ENCODE measurements at regions not wholly inside any gene's neighbourhood (a gene's known extent, or its start where the extent isn't known, plus 50 kb on each side); places are given as distances from the start of the nearest gene placed in this dataset.

DNA sequence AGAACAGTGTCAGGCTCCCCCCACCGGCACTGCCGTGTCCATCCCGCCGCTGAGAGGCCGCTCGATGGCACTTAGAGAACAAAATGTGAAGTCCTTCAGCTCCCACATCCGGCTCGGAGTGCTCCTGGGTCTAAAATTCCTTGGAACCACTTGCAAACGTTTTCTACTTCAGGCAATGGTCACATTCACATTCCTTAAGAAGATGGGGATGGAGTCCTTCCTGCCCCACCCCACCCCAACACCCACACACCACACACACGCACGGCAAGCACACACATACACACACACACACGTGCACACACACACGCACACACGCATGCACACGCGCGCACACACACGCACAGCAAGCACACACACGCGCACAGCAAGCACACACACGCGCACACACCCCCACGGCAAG lies 83.4 kb downstream of the SOX1 start:
- intact Hi-C loops (cut with DNase I; ENCODE audit: low total_unique reads) = no loop called here
- Histone ChIP-seq H3K27me3 (peaks cover 0 to 34% of the 10 kb centered on the region in 2 donors), H3K36me3 (no peaks in the 10 kb centered on the region), H3K27ac (no peak overlapping the region), H3K4me1 (no peaks in the 10 kb centered on the region), H3K4me3 (no peak overlapping the region), H3K9me3 (no peaks in the 10 kb centered on the region)
- no peak for DNase-seq (ENCODE audit: low spot score in 2 of 2)
- TF ChIP-seq POLR2AphosphoS5 (IDR thresholded peaks at IDR 0.05) (no peak), CTCF (IDR thresholded peaks at IDR 0.05) (no peak), POLR2A (IDR thresholded peaks at IDR 0.05) (no peak)

DNA sequence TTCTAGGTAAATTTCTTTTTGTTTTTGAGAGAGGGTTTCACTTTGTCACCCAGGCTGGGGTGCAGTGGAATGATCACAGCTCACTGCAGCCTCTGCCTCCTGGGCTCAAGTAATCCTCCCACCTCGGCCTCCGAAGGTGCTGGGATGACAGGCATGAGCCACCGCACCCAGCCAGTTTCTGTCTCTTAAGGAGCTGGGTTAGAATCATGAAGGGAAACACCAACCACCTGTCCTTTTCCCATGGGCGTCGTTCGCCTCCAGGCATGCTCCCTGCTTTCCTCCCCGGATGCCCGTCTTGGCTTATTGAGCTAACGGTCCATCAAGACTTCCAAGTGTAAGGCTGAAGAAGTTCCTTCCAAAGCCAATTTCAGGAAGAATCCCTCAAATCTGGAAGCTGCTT lies 85.9 kb downstream of the SOX1 start:
- no peak overlapping the region for H3K4me3 ChIP-seq
- peak in 1 of 2 donors; percentile 28 for DNase-seq (ENCODE audit: low spot score in 2 of 2)
- intact Hi-C loops (cut with DNase I; ENCODE audit: low total_unique reads) = no loop called here
- H3K9me3 ChIP-seq = no peaks in the 10 kb centered on the region
- H3K27ac ChIP-seq = no peak overlapping the region
- H3K36me3 ChIP-seq = no peaks in the 10 kb centered on the region
- peaks cover 0 to 34% of the 10 kb centered on the region in 2 donors for H3K27me3 ChIP-seq
- TF ChIP-seq POLR2A (IDR thresholded peaks at IDR 0.05) (no peak), POLR2AphosphoS5 (IDR thresholded peaks at IDR 0.05) (no peak), CTCF (IDR thresholded peaks at IDR 0.05) (no peak)
- no peaks in the 10 kb centered on the region for H3K4me1 ChIP-seq

DNA sequence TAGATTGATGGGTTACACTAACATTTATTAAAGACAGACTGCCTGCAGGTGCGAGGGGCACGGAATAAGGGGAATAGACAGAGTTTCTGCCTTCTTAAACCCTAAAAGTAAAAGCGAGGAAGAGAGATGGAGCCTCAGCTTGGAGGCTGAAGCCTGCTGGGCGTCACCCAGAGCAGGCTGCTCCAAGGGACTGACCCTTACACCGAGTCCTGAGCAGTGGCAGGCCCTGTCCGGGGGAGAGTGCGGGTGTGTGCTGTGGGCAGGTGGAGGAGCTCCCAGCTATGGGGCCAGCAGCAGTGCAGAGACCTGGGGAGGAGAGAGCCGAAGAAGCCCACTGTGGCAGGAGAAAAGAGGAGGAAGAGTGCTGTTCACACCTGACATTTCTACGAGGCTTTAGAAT lies 86.4 kb downstream of the SOX1 start:
- H3K4me3 ChIP-seq = no peak overlapping the region
- H3K27me3 ChIP-seq = peaks cover 0 to 34% of the 10 kb centered on the region in 2 donors
- H3K27ac ChIP-seq = no peak overlapping the region
- intact Hi-C loops (cut with DNase I; ENCODE audit: low total_unique reads) = no loop called here
- DNase-seq (ENCODE audit: low spot score in 2 of 2) = peak in 1 of 2 donors; percentile 3
- H3K9me3 ChIP-seq = no peaks in the 10 kb centered on the region
- TF ChIP-seq POLR2AphosphoS5 (IDR thresholded peaks at IDR 0.05) = no peak
- no peak for TF ChIP-seq CTCF (IDR thresholded peaks at IDR 0.05)
- TF ChIP-seq POLR2A (IDR thresholded peaks at IDR 0.05) = no peak
- H3K36me3 ChIP-seq = no peaks in the 10 kb centered on the region
- no peaks in the 10 kb centered on the region for H3K4me1 ChIP-seq

DNA sequence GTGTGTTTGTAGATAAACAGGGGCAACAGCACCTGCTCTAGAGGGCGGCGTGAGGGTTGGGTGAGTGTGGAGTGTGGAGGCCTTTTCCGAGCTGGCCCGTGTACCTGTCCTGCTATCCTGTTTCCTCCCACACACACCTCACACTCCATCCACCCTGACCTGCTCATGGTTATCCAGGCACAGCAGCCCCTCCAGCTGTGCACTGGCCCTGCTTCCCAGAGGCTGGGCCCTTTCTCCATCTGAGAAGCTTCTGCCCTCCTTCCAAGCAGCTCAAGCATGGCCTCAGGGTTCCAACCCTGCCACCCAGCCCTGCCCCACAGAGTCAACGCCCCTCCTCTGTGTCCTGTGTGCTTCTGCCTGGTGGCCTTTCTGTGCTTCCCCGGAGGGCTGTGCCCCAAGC lies 86.9 kb downstream of the SOX1 start:
- peak in 1 of 2 donors; percentile 33 for DNase-seq (ENCODE audit: low spot score in 2 of 2)
- peaks cover 0 to 34% of the 10 kb centered on the region in 2 donors for H3K27me3 ChIP-seq
- H3K4me1 ChIP-seq = no peaks in the 10 kb centered on the region
- no peak overlapping the region for H3K4me3 ChIP-seq
- TF ChIP-seq POLR2A (IDR thresholded peaks at IDR 0.05) (no peak), POLR2AphosphoS5 (IDR thresholded peaks at IDR 0.05) (no peak), CTCF (IDR thresholded peaks at IDR 0.05) (no peak)
- no peak overlapping the region for H3K27ac ChIP-seq
- no peaks in the 10 kb centered on the region for H3K9me3 ChIP-seq
- H3K36me3 ChIP-seq = no peaks in the 10 kb centered on the region
- intact Hi-C loops (cut with DNase I; ENCODE audit: low total_unique reads) = no loop called here

GRCh38 chr13:112154301-112155060 lies 87.5 kb downstream of the SOX1 start:
- TF ChIP-seq CTCF (IDR thresholded peaks at IDR 0.05) (no peak), POLR2AphosphoS5 (IDR thresholded peaks at IDR 0.05) (no peak), POLR2A (IDR thresholded peaks at IDR 0.05) (no peak)
- Histone ChIP-seq H3K4me1 (no peaks in the 10 kb centered on the region), H3K27me3 (peaks cover 0 to 39% of the 10 kb centered on the region in 2 donors), H3K27ac (no peak overlapping the region), H3K9me3 (no peaks in the 10 kb centered on the region), H3K36me3 (no peaks in the 10 kb centered on the region), H3K4me3 (no peak overlapping the region)
- peak in 1 of 2 donors; percentile 25 for DNase-seq (ENCODE audit: low spot score in 2 of 2)
- intact Hi-C loops (cut with DNase I; ENCODE audit: low total_unique reads) = no loop called here
